Endothelial cell of umbilical vein (primary cell): ENCODE measurements at regions not wholly inside any gene's neighbourhood (a gene's known extent, or its start where the extent isn't known, plus 50 kb on each side); places are given as distances from the start of the nearest gene placed in this dataset.

ENCODE experiments used
- EZH2 ChIP-seq: IDR thresholded peaks from 2 replicates; pipeline ENCODE4 v1.6.1; 2012; ENCODE audit warnings: borderline replicate concordance, low read depth, mild to moderate bottlenecking, moderate library complexity, low read length, inconsistent platforms; ENCODE audit not compliant: severe bottlenecking
- JUN ChIP-seq: IDR thresholded peaks from 2 replicates; pipeline ENCODE4 v1.6.1; 2011; ENCODE audit warnings: borderline replicate concordance, low read depth; ENCODE audit not compliant: insufficient read length, insufficient read depth
- MAX ChIP-seq: IDR thresholded peaks from 2 replicates; pipeline ENCODE4 v1.6.1; 2011; ENCODE audit not compliant: insufficient read depth, insufficient read length
- POLR2A ChIP-seq: IDR thresholded peaks from 2 replicates; pipeline ENCODE4 v1.6.1; 2012; ENCODE audit warnings: low read depth, mild to moderate bottlenecking, control low read depth, low read length
- POLR2AphosphoS5 ChIP-seq: IDR thresholded peaks from 2 replicates; pipeline ENCODE4 v1.6.1; 2012; ENCODE audit warnings: low read depth, mild to moderate bottlenecking, control low read depth, low read length, moderate library complexity; ENCODE audit not compliant: insufficient read depth
- TF ChIP-seq, protein P1 (sequence below), 2 donors: IDR thresholded peaks; 1 replicate in 1 of 2; 2 replicates in 1 of 2; pipeline ENCODE4 v1.5.1; 2011; ENCODE audit warnings: low read length in 2 of 2, mild to moderate bottlenecking in 2 of 2, moderate library complexity in 2 of 2, control low read depth in 1 of 2, inconsistent platforms in 1 of 2, low read depth in 1 of 2; ENCODE audit not compliant: insufficient read depth in 1 of 2; ENCODE audit errors: extremely low read depth in 1 of 2

GRCh38 chr7:105002-105401 lies 87.4 kb upstream of the FAM20C start:
- TF ChIP-seq, protein P1, sequence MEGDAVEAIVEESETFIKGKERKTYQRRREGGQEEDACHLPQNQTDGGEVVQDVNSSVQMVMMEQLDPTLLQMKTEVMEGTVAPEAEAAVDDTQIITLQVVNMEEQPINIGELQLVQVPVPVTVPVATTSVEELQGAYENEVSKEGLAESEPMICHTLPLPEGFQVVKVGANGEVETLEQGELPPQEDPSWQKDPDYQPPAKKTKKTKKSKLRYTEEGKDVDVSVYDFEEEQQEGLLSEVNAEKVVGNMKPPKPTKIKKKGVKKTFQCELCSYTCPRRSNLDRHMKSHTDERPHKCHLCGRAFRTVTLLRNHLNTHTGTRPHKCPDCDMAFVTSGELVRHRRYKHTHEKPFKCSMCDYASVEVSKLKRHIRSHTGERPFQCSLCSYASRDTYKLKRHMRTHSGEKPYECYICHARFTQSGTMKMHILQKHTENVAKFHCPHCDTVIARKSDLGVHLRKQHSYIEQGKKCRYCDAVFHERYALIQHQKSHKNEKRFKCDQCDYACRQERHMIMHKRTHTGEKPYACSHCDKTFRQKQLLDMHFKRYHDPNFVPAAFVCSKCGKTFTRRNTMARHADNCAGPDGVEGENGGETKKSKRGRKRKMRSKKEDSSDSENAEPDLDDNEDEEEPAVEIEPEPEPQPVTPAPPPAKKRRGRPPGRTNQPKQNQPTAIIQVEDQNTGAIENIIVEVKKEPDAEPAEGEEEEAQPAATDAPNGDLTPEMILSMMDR (IDR thresholded peaks at IDR 0.05; ENCODE audit: extremely low read depth in 1 of 2, insufficient read depth in 1 of 2, low read depth in 1 of 2, low read length in 2 of 2): no peak
- TF ChIP-seq POLR2A: no peak
- TF ChIP-seq EZH2: no peak
- no peak for TF ChIP-seq POLR2AphosphoS5
- TF ChIP-seq MAX: no peak
- TF ChIP-seq JUN: no peak
